Ecto neural progenitor cell (in vitro differentiated cells): ENCODE measurements at regions not wholly inside any gene's neighbourhood (a gene's known extent, or its start where the extent isn't known, plus 50 kb on each side); places are given as distances from the start of the nearest gene placed in this dataset.
"Not testable (repeated sequence)": the region's sequence is repeated elsewhere in the genome, so short reads cannot be mapped to it uniquely, and the experiment has no call there.

Source experiments
- DNase-seq: peaks from one replicate; pipeline ENCODE4 v3.0.0-alpha.2; 2018; ENCODE audit warnings: low spot score

DNA sequence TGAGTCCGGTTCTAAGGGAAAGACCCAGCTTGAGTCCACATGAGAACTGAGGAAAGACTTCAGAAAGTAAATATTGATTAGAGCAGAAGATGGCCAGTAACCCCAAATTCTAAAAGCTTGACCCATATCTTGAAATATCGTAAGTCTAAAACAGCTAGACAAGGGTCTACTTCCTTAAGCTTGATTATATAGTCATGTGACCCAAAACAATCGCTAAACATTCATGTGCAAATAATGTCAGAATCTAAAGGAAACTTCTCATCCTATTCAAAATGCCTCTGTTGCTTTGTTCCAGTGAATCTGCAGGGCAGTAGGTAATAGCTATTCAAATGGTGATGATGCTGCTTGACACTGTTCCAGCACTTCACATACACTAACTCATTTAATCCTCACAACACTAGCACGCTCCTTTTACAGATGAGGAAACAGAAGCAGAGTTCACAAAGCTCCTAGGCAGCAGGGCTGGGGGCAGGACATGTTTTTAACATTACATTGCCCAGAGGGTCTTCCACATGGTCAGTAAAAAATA, 52.6 kb downstream of the TCF20 start:
- no peak for DNase-seq

DNA sequence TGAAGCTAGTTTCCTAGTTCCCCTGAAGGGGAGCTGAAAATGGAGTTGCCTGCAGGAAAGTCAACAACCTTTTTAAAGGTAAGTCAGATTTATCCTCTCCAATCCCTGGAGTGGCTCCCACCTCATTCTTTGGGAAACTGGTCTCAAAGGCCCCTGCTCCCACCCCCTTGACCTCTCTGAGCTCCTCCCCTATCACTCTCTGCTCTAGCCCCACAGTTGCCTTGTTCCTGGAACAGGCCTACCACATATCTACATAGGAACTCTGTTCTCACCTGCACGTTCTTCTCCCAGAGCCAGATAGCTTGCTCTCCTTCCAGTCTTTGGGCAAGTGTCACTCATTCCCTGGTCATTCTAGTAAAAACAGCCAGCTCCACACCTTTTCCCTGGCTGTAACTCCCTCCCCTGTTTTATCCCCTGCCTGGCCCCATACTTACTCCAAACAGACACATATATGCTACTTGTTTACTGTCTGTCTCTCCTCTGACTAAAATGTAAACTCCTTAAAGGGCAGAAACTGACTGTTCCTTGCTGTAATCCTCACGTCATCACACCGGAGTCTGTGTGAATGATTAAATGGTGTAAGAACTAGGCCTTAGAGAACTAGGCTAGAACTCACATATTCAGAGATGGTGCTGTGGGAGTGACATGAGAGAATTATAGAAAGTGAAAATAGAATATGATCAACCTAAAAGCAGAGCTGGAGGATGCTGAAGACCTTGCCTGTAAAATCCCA, 53.3 kb downstream of the TCF20 start:
- DNase-seq = no peak

DNA sequence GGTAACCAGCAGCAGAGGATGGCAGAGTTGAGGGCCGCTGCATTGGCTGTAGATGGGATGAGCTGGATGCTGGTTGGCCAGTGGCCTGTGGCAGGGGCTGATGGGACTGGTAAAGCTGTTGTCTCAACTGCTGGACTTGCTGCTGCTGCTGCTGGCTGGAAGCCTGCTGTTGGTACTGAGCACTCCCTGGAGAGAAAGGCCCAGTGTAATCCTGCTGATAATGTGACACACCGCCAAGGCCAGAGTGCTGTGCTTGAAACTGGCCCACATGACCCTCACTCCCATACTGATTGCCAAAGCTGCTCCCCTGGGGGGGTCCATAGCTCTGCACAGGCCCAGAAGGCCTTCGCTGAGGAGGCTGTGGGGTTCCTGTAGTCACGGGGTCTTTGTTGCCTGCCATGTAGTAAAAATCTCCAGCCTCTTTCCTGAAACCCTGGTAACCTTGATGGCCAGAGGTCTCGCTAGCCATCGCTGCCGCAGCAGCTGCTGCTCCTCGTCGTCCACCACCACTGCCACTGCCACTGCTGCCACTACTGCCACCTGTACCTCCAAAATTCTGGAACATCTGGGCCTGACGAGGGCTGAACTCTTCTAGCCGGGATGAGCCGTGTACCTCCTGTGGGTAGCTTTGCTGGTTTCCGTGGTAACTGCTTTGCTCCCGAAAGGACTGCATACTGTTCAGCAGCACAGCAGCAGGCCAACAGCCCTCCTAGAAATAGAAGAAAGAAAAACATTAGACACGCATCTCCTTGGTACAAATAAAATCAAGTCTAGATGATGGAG, 55.6 kb downstream of the TCF20 start:
- peak; percentile 55 for DNase-seq

DNA sequence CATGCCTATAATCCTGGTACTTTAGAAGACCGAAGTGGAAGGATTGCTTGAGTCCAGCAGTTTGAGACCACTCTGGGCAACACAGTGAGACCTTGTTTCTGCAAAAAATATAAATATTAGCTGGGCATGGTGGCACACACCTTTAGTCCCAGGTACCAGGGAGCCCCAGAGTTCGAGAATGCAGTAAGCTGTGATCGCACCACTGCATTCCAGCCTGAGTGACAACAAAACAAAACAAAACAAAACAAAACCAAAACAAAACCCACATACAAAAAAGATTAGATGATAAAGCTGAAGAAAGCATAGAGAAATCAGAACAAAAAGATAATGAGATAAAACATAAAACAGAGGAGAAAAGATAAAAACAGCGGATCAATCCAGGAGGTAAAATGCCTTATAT, 62.1 kb downstream of the TCF20 start:
- DNase-seq = no peak

DNA sequence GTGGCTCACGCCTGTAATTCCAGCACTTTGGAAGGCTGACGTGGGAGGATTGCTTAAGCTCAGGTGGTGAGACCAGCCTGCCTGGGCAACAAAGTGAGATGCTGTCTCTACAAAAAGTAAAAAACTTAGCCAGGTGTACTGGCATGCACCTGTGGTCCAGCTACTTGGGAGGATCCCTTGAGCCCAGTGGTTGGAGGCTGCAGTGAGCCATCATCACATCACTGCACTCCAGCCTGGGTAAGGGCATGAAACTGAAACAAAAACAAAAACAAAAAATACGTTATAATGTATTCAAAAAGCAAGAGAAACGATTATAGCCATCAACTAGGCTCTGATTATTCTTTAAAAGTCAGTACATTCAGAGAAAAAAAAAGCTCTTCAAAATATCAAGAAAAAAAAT, 62.5 kb downstream of the TCF20 start:
- DNase-seq = no peak

DNA sequence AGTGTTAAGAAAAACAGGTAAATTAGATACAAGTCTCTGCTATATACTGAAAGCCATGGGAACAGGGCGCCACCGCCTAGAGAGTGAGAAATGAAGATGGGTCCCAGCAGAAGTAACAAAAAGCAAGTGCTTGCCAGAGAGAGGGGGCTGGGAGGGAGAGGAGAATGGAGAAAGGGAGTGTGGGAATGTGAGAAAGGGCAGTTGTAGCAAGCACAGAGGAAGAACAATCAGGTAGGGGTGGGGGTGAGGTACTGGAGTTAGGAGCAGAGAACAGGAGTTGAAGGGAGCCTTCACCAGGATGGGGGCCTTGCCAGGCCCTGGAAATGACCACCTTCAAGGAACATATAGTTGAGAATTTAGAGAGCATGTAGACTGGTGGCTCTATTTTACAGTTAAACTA, 66.8 kb downstream of the TCF20 start:
- DNase-seq = no peak

DNA sequence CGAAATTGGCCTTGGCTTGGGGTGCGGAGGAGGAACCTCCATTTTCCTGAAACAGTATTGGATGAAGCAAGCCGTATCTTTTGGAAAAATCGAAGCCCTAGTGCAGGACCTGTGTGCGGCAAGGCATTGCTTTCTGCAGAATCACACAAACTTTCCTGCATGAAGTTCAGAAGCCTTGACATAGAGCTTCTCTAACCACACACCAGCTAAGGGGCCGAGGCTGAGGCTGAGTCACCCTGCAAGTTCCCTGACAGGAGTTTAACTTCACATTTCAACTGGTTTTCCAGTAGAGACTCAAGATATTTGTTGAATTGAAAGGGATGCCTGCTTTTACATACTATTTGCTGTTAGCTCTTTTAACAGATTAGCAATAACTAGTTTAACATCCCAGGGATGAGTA, 67.8 kb downstream of the TCF20 start:
- no peak for DNase-seq

DNA sequence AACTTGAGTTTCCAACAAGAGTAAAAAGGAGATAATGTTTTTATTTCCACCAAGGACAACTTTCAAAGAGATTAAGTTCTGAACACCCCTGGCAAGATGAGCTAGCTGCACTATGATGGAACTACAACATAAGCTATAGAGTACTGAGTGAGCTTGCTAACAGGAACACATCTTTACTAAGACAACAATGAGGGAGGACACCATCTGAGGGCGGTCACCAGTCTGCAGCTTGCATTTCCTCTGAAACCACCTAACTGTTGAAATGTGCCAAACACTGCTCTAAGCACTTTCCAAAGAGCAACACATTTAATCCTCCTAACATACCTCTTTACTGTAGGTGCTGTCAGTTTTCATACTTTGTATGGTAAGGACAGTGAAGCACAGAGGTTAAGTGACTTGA, 68.4 kb downstream of the TCF20 start:
- DNase-seq = no peak

DNA sequence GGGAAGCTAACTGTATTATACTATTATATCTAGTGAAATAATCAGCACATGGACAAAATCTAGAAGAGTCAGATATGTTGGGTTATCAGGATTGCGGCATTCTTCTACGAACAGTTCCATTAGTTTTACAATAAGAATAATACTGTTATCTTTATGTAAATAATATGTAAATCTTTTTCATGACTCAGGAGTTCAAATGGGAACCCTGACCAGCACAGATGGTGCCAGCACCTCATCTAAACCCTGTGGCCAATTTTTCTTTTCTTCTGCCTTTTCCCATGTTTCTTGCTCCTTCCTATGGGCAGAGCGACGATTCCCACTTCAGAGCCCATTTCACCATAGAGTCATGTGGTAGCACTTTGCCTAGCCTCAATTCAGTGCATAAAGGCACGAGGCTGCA, 68.4 kb upstream of the CYP2D6 start:
- no peak for DNase-seq

DNA sequence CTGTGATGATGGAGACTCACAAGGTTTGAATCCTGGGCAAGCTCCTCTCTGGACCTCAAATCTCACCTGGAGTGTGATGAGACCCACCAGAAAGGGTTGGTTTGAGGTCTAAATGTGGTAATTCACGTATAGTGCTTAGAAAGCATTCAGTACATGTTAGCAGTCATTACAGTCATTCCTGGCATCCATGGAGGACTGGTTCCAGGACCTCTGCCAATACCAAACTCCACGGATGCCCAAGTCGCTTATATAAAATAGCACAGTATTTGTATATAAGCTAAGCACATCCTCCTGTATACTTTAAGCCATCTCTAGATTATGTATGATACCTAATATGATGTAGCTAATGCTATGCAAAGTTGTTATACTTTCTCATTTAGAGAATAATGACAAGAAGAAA, 67.6 kb upstream of the CYP2D6 start:
- DNase-seq = no peak

DNA sequence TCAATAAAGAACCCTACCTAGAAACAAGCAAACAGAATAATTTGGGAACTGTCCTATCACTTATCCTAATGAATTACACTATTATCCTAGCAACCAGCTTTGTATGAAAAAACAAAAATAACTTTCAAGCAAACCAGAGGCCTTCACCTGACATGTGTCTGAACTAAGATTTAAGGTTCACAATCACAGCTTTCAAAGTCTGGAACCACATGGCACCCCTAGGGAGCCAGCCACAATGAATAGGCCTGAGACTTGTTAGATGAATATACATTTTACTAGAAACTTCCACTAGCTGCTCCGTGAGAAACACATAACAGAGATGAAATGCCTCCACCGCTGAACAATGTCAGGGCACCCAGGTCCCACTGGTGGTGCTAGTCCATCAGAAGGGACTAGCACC, 65.8 kb upstream of the CYP2D6 start:
- no peak for DNase-seq

DNA sequence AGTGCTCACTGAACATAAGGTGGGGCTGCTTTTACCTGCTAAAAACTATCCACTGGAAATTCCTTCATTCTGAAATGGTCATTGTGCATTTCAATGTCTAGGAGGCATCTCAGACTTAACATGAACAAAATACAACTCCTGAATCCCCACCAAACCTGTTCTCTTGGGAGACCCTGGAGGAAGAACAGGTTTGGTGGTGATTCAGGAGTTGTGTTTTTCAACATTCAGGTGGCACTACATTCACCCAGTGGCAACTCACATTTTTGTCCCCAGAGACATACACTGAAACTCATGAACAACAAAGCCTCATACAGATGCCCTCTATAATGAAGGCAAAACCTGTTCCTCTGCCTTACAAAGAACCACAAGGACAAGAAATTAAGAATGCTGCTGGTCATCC, 64.3 kb upstream of the CYP2D6 start:
- DNase-seq = no peak

DNA sequence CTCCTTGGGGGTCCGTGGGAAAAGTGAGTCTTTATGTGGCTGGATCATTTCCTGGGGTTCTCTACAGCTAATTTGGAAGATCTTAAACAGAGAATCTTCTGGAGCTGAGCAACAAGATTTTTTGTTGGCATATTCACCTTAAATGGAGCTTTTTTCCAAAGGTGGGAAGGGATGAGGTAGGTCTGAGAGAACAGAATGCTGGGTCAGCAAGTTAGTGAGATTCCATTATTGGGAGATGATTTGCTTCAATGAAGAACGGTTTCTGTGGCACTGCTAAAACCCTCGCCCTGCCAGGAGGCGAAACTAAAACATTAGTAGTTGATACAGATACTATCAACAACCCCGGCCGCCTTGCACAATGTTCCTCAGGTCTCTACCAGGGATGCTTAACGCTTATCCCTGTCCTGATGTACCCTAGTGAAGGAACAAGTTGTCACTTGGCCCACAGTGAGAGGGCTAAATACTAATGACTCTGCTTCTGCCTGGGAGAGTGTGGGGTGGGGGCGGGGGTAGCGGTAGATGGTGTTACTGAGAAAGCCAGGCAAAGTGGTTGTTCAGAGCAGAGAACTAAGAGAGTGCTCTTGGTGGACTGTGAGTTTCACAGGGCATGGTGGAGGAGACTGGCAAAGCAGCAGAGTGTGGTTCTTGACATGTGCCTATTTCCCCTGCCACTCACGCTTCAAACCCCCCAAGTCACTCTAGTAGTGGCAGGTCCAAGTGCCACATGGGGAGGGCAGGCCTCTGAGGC, 63.7 kb upstream of the CYP2D6 start:
- DNase-seq = no peak

DNA sequence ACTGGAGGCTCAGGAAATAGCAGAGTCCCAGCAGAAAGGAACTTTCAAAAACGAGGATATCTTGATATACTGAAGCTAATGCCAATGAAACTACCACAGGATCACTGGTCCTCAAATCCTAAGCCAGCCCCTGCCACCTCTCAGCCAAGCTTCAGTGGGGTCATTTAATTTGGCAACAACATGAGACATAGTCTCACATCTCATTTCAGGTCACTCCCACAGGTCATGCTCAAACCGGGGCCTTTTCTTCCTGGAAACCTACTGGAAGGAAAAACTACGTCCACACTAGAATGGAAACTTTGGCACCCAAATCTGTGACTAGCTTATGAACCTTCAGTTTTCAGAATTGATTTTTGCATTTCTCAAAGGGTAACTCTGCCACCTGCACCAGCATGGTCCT, 61.9 kb upstream of the CYP2D6 start:
- no peak for DNase-seq

DNA sequence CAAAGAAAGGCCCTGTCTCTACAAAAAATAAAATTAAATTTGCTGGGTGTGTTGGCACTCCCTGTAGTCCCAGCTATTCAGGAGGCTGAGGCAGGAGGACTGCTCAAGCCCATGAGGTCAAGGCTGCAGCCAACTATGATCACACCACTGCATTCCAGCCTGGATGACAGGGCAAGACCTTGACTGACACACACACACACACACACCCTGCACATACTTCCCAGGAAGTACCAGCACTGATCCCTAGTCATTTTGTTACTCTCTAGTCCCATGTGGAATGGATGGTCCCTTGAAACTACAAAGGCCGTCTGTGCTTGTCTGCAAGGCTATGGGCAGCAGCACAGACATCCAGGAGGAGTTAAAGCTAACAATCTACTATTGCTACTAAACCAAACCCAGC, 59.7 kb upstream of the CYP2D6 start:
- DNase-seq = no peak

DNA sequence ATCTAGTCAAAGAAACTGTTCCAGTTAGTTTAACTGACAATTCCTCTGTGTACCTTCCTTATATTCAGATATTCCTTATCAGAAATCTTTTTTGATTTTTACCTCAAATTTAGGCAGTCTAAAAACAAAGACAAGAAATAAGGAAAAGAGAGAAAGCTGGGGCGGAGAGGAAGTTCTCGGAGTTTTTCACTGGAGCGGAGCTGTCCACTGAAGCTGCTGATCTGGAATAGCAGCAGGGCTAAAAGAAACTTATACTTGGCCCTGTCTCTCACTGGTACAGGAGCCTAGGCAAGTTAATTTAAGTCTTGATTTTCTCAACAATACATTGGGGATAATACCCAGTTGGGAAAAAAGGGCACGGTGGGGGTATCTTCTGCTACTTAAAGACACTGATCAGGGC, 59.2 kb upstream of the CYP2D6 start:
- no peak for DNase-seq

DNA sequence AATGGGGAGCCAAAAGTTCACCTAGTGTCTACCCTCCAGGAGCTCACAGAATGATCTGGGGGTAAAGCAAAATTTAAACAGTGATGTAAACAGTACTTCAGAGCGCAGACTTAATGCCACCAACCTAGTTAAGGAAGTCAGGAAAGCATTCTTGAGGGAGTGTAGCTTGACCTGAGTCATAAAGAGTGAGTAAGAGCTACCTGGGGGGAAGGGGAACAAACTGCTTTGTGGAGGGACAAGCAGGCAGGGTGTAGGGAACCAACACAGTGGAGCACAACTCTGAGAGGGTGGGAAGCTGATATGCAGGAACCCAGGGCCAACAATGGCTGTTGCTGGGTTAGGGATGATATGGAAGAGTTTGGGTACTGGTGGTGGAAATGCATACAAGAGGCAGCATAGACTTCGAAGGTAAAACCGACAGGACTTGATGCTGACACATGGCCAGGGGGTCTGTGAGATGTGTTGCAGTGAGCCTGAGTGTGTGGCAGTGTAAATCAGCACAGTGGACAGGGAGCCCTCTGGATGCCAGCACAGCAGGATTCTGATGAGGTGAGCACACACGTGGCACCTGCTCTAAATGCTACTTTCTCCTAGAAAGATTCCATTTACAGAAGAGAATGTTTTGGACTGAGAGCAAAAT, 58.3 kb upstream of the CYP2D6 start:
- no peak for DNase-seq

DNA sequence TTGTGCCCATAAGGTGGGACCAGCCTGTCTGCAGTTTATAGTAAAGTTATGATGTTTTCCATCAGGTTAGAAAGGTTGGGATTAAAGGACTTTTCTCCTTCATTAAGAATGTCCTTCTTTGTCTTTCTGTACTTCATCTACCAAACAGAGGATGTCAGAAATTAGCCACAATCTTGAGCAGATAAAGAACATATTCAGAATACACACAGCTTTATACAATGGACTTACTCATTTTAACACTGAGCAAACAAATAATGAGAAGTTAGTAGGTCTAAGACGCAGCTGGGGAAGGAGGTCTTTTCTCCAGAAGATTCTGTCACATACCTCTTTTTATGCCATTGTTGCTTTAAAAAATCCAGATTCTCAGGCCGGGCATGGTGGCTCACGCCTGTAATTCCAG, 57.0 kb upstream of the CYP2D6 start:
- DNase-seq = no peak

DNA sequence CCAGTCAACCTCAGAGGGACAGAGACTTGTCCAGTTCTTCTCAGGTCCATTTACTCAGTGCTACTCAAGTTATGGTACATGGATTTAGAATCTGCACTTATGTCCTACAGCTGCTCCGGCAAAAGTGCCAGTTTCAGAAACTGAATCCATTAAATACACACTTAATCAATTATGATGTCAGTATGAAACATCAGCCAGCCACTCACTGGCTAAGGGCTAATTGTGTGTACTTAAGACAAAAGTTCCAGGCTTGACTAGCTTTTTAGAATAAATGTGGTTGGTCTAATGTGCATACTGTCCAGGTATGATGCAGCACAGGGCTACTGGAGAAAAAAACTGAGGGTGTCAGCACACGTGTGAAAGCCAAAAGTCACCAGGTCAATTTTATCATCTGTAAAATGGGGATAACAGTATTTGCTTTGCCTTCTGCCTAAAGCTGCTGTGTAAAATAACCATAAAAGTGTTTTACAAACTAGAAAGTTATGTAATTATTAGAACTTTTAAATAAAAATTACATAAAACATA, 55.4 kb upstream of the CYP2D6 start:
- DNase-seq = no peak

DNA sequence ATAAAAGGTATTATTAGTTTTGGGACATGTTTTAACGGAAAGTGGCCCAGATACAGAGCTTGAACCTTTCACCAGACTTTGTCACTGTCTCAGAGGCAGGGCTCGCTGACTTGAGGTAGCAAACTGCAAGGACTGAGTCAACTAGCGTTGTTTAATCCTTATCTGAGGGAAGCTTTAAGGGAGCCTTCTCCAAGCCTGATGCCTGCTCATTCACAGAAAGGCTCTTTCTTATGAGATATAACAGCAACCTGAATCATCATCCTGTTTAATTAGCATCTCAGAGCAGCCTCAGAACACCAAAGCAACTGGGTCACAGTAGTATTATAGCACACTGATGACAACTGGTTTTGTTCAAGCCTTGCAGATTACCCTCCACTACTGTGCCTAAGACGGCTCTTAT, 54.2 kb upstream of the CYP2D6 start:
- no peak for DNase-seq

DNA sequence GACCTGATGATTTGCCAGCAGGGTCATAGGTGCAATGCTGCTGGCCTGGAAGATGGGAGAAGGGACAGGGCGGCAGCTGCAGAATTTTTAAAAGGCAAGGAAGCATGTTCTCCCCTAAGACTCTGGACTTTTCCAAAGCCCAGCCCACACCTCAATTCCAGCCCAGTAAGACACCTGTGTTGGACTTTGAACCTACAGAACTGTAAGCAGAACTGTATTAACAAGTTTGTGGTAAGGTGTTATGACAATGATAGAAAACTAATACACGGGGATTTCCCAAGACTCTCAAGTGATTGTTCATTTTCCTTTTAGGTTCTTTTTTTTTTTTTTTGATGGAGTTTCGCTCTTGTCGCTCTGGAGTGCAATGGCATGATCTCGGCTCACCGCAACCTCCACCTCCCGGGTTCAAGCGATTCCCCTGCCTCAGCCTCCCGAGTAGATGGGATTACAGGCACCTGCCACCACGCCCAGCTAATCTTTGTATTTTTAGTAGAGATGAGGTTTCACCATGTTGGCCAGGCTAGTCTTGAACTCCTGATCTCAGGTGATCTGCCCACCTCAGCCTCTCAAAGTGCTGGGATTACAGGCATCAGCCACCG, 53.0 kb upstream of the CYP2D6 start:
- DNase-seq = not testable (repeated sequence)

DNA sequence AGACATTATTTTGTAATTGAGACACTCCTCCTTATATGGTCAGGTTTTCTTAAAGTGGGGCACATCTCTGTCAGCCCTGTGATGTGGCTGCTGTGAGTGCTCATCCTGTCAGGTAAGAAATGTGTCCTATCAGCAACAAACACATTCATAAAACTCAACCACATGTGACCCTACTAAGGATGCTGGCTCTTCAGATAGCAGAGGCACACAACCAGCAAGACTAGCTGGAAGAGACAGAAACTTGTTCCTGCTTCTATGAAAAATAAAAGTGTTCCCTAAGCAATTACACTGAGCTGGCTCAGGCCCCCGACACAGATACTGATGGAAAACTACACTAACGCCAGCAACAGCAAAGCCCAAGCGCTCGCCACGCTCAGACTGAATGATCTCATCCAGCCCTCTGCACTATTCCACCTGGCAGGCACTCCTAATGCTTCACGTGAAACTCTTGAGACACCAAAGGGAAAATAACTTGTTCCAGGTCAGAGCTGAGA, 49.8 kb upstream of the CYP2D6 start:
- no peak for DNase-seq
